Coronary artery (tissue), 2 donors: ENCODE measurements at regions not wholly inside any gene's neighbourhood (a gene's known extent, or its start where the extent isn't known, plus 50 kb on each side); places are given as distances from the start of the nearest gene placed in this dataset.

Experiments
- DNase-seq: peaks from one replicate; pipeline ENCODE4 v3.0.0-alpha.2; 2017; ENCODE audit warnings: low spot score
- H3K27ac ChIP-seq, 2 donors: fragments of 200-600 bp; sonication (generic); one replicate each; pipeline ENCODE4 v1.5.1; 2016 to 2019
- H3K4me3 ChIP-seq: fragments of 200-600 bp; sonication (generic); 2 replicates; pipeline ENCODE4 v1.5.1; 2016; ENCODE audit warnings: mild to moderate bottlenecking, moderate library complexity
- CTCF ChIP-seq: fragments of 200-600 bp; sonication (generic); IDR thresholded peaks from one replicate; pipeline ENCODE4 v1.5.1; 2019; ENCODE audit warnings: antibody characterized with exemption

GRCh38 chr13:102954350-102954749, 108.5 kb downstream of the ERCC5 start:
- H3K4me3 ChIP-seq = no peak overlapping the region
- TF ChIP-seq CTCF = no peak
- DNase-seq = no peak
- H3K27ac ChIP-seq = no peak overlapping the region

GRCh38 chr13:102951808-102952207, 106.0 kb downstream of the ERCC5 start:
- no peak for DNase-seq
- H3K27ac ChIP-seq = no peak overlapping the region
- H3K4me3 ChIP-seq = no peak overlapping the region
- no peak for TF ChIP-seq CTCF

- Histone ChIP-seq H3K4me3 (no peak overlapping the region), H3K27ac (no peak overlapping the region)
- no peak for TF ChIP-seq CTCF
- DNase-seq = no peak
Measured at GRCh38 chr13:102947745-102948405, 102.0 kb downstream of the ERCC5 start.

GRCh38 chr13:102945886-102946285, 100.1 kb downstream of the ERCC5 start:
- no peak overlapping the region for H3K4me3 ChIP-seq
- TF ChIP-seq CTCF = no peak
- no peak overlapping the region for H3K27ac ChIP-seq
- no peak for DNase-seq

GRCh38 chr13:102945324-102945815, 99.5 kb downstream of the ERCC5 start:
- Histone ChIP-seq H3K27ac (no peak overlapping the region), H3K4me3 (no peak overlapping the region)
- no peak for TF ChIP-seq CTCF
- DNase-seq = no peak

GRCh38 chr13:102944821-102945220, 99.0 kb downstream of the ERCC5 start:
- DNase-seq = no peak
- TF ChIP-seq CTCF = no peak
- H3K4me3 ChIP-seq = no peak overlapping the region
- no peak overlapping the region for H3K27ac ChIP-seq

GRCh38 chr13:102940770-102941169, 94.9 kb downstream of the ERCC5 start:
- H3K27ac ChIP-seq = no peak overlapping the region
- DNase-seq = no peak
- no peak overlapping the region for H3K4me3 ChIP-seq
- TF ChIP-seq CTCF = no peak
